H9 (cell line): ENCODE measurements at regions not wholly inside any gene's neighbourhood (a gene's known extent, or its start where the extent isn't known, plus 50 kb on each side); places are given as distances from the start of the nearest gene placed in this dataset.

Source experiments
- DNase-seq: peaks from one replicate; pipeline ENCODE4 v3.0.0-alpha.2; 2017
- H2AFZ ChIP-seq: one replicate; pipeline ENCODE4 v1.6.1; 2013; ENCODE audit warnings: mild to moderate bottlenecking, low read length, control low read depth, moderate library complexity
- H2AK5ac ChIP-seq: 2 replicates; pipeline ENCODE4 v1.6.1; 2013; ENCODE audit warnings: low read length, control low read depth, mixed read lengths; ENCODE audit not compliant: insufficient read length
- H2BK120ac ChIP-seq: one replicate; pipeline ENCODE4 v1.6.1; 2013; ENCODE audit warnings: low read depth, mild to moderate bottlenecking, low read length, control low read depth, inconsistent platforms; ENCODE audit not compliant: poor library complexity, severe bottlenecking
- H2BK12ac ChIP-seq: 2 replicates; pipeline ENCODE4 v1.6.1; 2013; ENCODE audit warnings: low read length, control low read depth, mixed read lengths, low read depth; ENCODE audit not compliant: insufficient read length
- H2BK15ac ChIP-seq: 2 replicates; pipeline ENCODE4 v1.6.1; 2013; ENCODE audit warnings: low read depth, low read length, control low read depth
- H2BK20ac ChIP-seq: one replicate; pipeline ENCODE4 v1.6.1; 2013; ENCODE audit warnings: low read depth, mild to moderate bottlenecking, low read length, control low read depth, inconsistent platforms; ENCODE audit not compliant: poor library complexity, severe bottlenecking
- H2BK5ac ChIP-seq: 2 replicates; pipeline ENCODE4 v1.6.1; 2013; ENCODE audit warnings: low read length, control low read depth, mixed read lengths; ENCODE audit not compliant: insufficient read length
- H3K14ac ChIP-seq: 2 replicates; pipeline ENCODE4 v1.6.1; 2013; ENCODE audit warnings: low read length, control low read depth; ENCODE audit not compliant: insufficient read depth
- H3K18ac ChIP-seq: 2 replicates; pipeline ENCODE4 v1.6.1; 2013; ENCODE audit warnings: low read depth, mild to moderate bottlenecking, mixed read lengths, low read length, control low read depth; ENCODE audit not compliant: insufficient read length
- H3K23ac ChIP-seq: 2 replicates; pipeline ENCODE4 v1.6.1; 2013; ENCODE audit warnings: low read length, control low read depth, mixed read lengths, low read depth; ENCODE audit not compliant: insufficient read length
- H3K23me2 ChIP-seq: 2 replicates; pipeline ENCODE4 v1.6.1; 2013; ENCODE audit warnings: low read depth, mild to moderate bottlenecking, mixed read lengths, low read length, control low read depth; ENCODE audit not compliant: insufficient read length, poor library complexity, severe bottlenecking
- H3K27ac ChIP-seq: 2 replicates; pipeline ENCODE4 v1.5.1; 2013; ENCODE audit warnings: low read length, control low read depth, mixed read lengths, low read depth; ENCODE audit not compliant: insufficient read length
- H3K27me3 ChIP-seq: 2 replicates; pipeline ENCODE4 v1.6.1; 2013; ENCODE audit warnings: low read length, control low read depth, inconsistent platforms; ENCODE audit not compliant: insufficient read depth
- H3K4ac ChIP-seq: 2 replicates; pipeline ENCODE4 v1.6.1; 2013; ENCODE audit warnings: low read depth, mild to moderate bottlenecking, control low read depth, inconsistent platforms, low read length, moderate library complexity
- H3K4me1 ChIP-seq: 2 replicates; pipeline ENCODE4 v1.6.1; 2013; ENCODE audit warnings: low read length, control low read depth, inconsistent platforms; ENCODE audit not compliant: insufficient read depth
- H3K4me2 ChIP-seq: 2 replicates; pipeline ENCODE4 v1.6.1; 2013; ENCODE audit warnings: low read length, control low read depth, mixed read lengths; ENCODE audit not compliant: insufficient read length, insufficient read depth
- H3K56ac ChIP-seq: 2 replicates; pipeline ENCODE4 v1.6.1; 2013; ENCODE audit warnings: low read depth, mild to moderate bottlenecking, mixed read lengths, low read length, control low read depth; ENCODE audit not compliant: insufficient read length
- H3K79me1 ChIP-seq: 2 replicates; pipeline ENCODE4 v1.6.1; 2013; ENCODE audit warnings: low read depth, mild to moderate bottlenecking, moderate library complexity, low read length, control low read depth, inconsistent platforms; ENCODE audit not compliant: insufficient read depth, poor library complexity, severe bottlenecking
- H3K79me2 ChIP-seq: 2 replicates; pipeline ENCODE4 v1.6.1; 2013; ENCODE audit warnings: low read length, control low read depth, inconsistent platforms; ENCODE audit not compliant: insufficient read depth
- H3K9ac ChIP-seq: 2 replicates; pipeline ENCODE4 v1.6.1; 2013; ENCODE audit warnings: low read length, control low read depth, mixed read lengths; ENCODE audit not compliant: insufficient read length; ENCODE audit errors: extremely low read depth
- H3K9me3 ChIP-seq: one replicate; pipeline ENCODE4 v1.6.1; 2013; ENCODE audit warnings: low read depth, low read length, inconsistent platforms; ENCODE audit not compliant: control insufficient read depth
- H3T11ph ChIP-seq: one replicate; pipeline ENCODE4 v1.6.1; 2013; ENCODE audit warnings: mild to moderate bottlenecking, low read length, control low read depth, inconsistent platforms
- H4K20me1 ChIP-seq: one replicate; pipeline ENCODE4 v1.6.1; 2013; ENCODE audit not compliant: control insufficient read depth, insufficient read length, insufficient read depth
- H4K5ac ChIP-seq: 2 replicates; pipeline ENCODE4 v1.6.1; 2013; ENCODE audit warnings: low read depth, mild to moderate bottlenecking, mixed read lengths, low read length, control low read depth; ENCODE audit not compliant: insufficient read length
- H4K8ac ChIP-seq: replicated peaks from 2 replicates; pipeline ENCODE4 v1.6.1; 2013; ENCODE audit warnings: low read length, control low read depth, mixed read lengths, low read depth; ENCODE audit not compliant: insufficient read length
- H4K91ac ChIP-seq: 2 replicates; pipeline ENCODE4 v1.6.1; 2013; ENCODE audit warnings: low read depth, mild to moderate bottlenecking, moderate library complexity, mixed read lengths, low read length, control low read depth; ENCODE audit not compliant: insufficient read length
- H3K27ac Mint-ChIP-seq, 3 experiments: 2 replicates in 2 of 3; 3 replicates in 1 of 3; pipeline ENCODE4 v1.8.0; 2020 to 2021; ENCODE audit warnings: mixed read lengths in 3 of 3, mild to moderate bottlenecking in 1 of 3, moderate library complexity in 1 of 3
- H3K27me3 Mint-ChIP-seq: 2 replicates; pipeline ENCODE4 v1.8.0; 2021; ENCODE audit warnings: low read depth, mild to moderate bottlenecking, moderate library complexity, mixed read lengths
- H3K36me3 Mint-ChIP-seq, 3 experiments: 2 replicates in 2 of 3; 3 replicates in 1 of 3; pipeline ENCODE4 v1.8.0; 2020 to 2021; ENCODE audit warnings: low read depth in 3 of 3, mixed read lengths in 3 of 3; ENCODE audit not compliant: insufficient read depth in 1 of 3
- H3K4me1 Mint-ChIP-seq, 2 experiments: 2 replicates each; pipeline ENCODE4 v1.8.0; 2020; ENCODE audit warnings: mixed read lengths in 2 of 2
- H3K4me3 Mint-ChIP-seq, 2 experiments: 2 replicates in 1 of 2; 3 replicates in 1 of 2; pipeline ENCODE4 v1.8.0; 2020 to 2021; ENCODE audit warnings: mild to moderate bottlenecking in 2 of 2, mixed read lengths in 2 of 2, moderate library complexity in 1 of 2
- H3K9me3 Mint-ChIP-seq, 2 experiments: 2 replicates in 1 of 2; 3 replicates in 1 of 2; pipeline ENCODE4 v1.8.0; 2020; ENCODE audit warnings: mild to moderate bottlenecking in 2 of 2, mixed read lengths in 2 of 2, moderate library complexity in 1 of 2
- CTCF ChIP-seq: fragments of 200-600 bp; sonication (generic); conservative IDR thresholded peaks from 3 replicates; pipeline ENCODE4 v1.8.0; 2021; ENCODE audit warnings: antibody characterized with exemption, mild to moderate bottlenecking
- WGBS: extraction: QIAGEN DNeasy Blood & Tissue Kit; methylation state at CpG from one replicate; pipeline ENCODE4 v1.1.7; 2013; ENCODE audit warnings: missing lambda C conversion rate, low lambda C conversion rate, mixed read lengths; ENCODE audit not compliant: insufficient read length; ENCODE audit errors: extremely low coverage; 5-methylcytosine and 5-hydroxymethylcytosine counted together

GRCh38 chr2:198452327-198452726 lies 647.9 kb downstream of the PLCL1 start:
- no peak overlapping the region for H2BK120ac ChIP-seq
- no peak overlapping the region for H4K8ac ChIP-seq
- no peak overlapping the region for H3K4me3 Mint-ChIP-seq
- no peak overlapping the region for H3K4ac ChIP-seq
- no peak overlapping the region for H2AK5ac ChIP-seq
- H3K27ac Mint-ChIP-seq: no peak overlapping the region
- H3T11ph ChIP-seq: no peak overlapping the region
- TF ChIP-seq CTCF: no peak
- H3K9me3 Mint-ChIP-seq: no peaks in the 10 kb centered on the region
- no peaks in the 10 kb centered on the region; a peak in 1 of 4 replicates for H3K4me1 Mint-ChIP-seq
- no peak overlapping the region for H3K18ac ChIP-seq
- H4K20me1 ChIP-seq: no peaks in the 10 kb centered on the region
- no peak overlapping the region for H2AFZ ChIP-seq
- H3K14ac ChIP-seq: no peak overlapping the region
- H3K36me3 Mint-ChIP-seq: no peaks in the 10 kb centered on the region
- no peak overlapping the region for H3K4me2 ChIP-seq
- H3K79me2 ChIP-seq: no peaks in the 10 kb centered on the region
- DNase-seq: no peak
- no peak overlapping the region for H2BK12ac ChIP-seq
- H2BK5ac ChIP-seq: no peak overlapping the region
- no peaks in the 10 kb centered on the region for H3K79me1 ChIP-seq
- WGBS: no CpG with 5 or more reads among the region's 1 CpG
- no peaks in the 10 kb centered on the region for H3K23me2 ChIP-seq
- no peak overlapping the region for H4K91ac ChIP-seq
- no peak overlapping the region for H3K56ac ChIP-seq
- H3K27me3 Mint-ChIP-seq: no peaks in the 10 kb centered on the region
- no peak overlapping the region for H3K9ac ChIP-seq
- no peaks in the 10 kb centered on the region for H3K27me3 ChIP-seq
- no peak overlapping the region for H2BK15ac ChIP-seq
- no peak overlapping the region for H3K23ac ChIP-seq
- no peak overlapping the region for H3K27ac ChIP-seq
- H4K5ac ChIP-seq: no peak overlapping the region
- no peaks in the 10 kb centered on the region for H3K9me3 ChIP-seq
- H3K4me1 ChIP-seq: no peaks in the 10 kb centered on the region
- no peak overlapping the region for H2BK20ac ChIP-seq
